ENCODE measurements at regions not wholly inside any gene's neighbourhood (a gene's known extent, or its start where the extent isn't known, plus 50 kb on each side); places are given as distances from the start of the nearest gene placed in this dataset.

DNA sequence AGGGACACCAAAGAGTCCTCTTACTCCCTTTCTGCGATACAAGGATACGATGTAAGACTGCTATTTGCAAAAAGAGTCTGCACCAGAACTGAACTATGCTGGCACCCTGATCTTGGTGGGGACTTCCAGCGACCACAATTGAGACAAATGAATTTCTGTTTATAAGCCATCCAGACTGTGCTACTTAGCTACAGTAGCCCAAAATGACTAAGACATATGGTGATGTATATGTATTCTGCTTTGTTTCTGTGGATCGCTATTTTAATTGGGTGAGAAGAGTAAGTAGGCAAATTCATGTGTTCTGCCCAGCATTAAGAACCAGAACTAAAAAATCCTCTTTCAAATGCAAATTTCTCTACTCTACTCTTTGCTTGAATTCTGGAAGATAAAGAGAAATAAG, 720.9 kb downstream of the DIPK2A start:
- Histone ChIP-seq H3K27ac (ENCODE audit: low read depth, low read length, poor library complexity, severe bottlenecking) (no peak overlapping the region), H3K4me3 (ENCODE audit: low read depth, low read length, poor library complexity, severe bottlenecking) (no peak overlapping the region), H3K9ac (ENCODE audit: low read length) (no peak overlapping the region), H2AFZ (ENCODE audit: low read length) (no peak overlapping the region), H4K20me1 (ENCODE audit: insufficient read depth, low read length) (no peaks in the 10 kb centered on the region), H3F3A (ENCODE audit: insufficient read depth, low read length) (no peaks in the 10 kb centered on the region), H3K9me2 (ENCODE audit: low read depth, low read length) (no peaks in the 10 kb centered on the region), H3K36me3 (ENCODE audit: insufficient read depth, low read length) (no peaks in the 10 kb centered on the region), H3K79me2 (ENCODE audit: insufficient read depth, low read length) (no peaks in the 10 kb centered on the region), H3K9me3 (ENCODE audit: low read length) (no peaks in the 10 kb centered on the region), H3K27me3 (ENCODE audit: insufficient read depth, low read length) (no peaks in the 10 kb centered on the region), H3K4me1 (ENCODE audit: insufficient read depth, low read length, severe bottlenecking) (no peaks in the 10 kb centered on the region), H3K4me2 (ENCODE audit: low read length) (no peak overlapping the region)
- TF ChIP-seq EZH2 (IDR thresholded peaks at IDR 0.05; ENCODE audit: borderline replicate concordance, low read length), result no peak
- TF ChIP-seq, protein P1, sequence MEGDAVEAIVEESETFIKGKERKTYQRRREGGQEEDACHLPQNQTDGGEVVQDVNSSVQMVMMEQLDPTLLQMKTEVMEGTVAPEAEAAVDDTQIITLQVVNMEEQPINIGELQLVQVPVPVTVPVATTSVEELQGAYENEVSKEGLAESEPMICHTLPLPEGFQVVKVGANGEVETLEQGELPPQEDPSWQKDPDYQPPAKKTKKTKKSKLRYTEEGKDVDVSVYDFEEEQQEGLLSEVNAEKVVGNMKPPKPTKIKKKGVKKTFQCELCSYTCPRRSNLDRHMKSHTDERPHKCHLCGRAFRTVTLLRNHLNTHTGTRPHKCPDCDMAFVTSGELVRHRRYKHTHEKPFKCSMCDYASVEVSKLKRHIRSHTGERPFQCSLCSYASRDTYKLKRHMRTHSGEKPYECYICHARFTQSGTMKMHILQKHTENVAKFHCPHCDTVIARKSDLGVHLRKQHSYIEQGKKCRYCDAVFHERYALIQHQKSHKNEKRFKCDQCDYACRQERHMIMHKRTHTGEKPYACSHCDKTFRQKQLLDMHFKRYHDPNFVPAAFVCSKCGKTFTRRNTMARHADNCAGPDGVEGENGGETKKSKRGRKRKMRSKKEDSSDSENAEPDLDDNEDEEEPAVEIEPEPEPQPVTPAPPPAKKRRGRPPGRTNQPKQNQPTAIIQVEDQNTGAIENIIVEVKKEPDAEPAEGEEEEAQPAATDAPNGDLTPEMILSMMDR (IDR thresholded peaks at IDR 0.05; ENCODE audit: low read length), result no peak

GRCh38 chr3:144708437-144708836, 736.8 kb downstream of the DIPK2A start:
- H3K79me2 ChIP-seq (ENCODE audit: insufficient read depth, low read length), result no peaks in the 10 kb centered on the region
- no peak overlapping the region for H3K4me3 ChIP-seq (ENCODE audit: low read depth, low read length, poor library complexity, severe bottlenecking)
- no peaks in the 10 kb centered on the region for H3K36me3 ChIP-seq (ENCODE audit: insufficient read depth, low read length)
- H3K4me1 ChIP-seq (ENCODE audit: insufficient read depth, low read length, severe bottlenecking), result no peaks in the 10 kb centered on the region
- no peaks in the 10 kb centered on the region for H3K9me2 ChIP-seq (ENCODE audit: low read depth, low read length)
- H2AFZ ChIP-seq (ENCODE audit: low read length), result no peak overlapping the region
- TF ChIP-seq, protein P1 (IDR thresholded peaks at IDR 0.05; ENCODE audit: low read length), result no peak
- no peak for TF ChIP-seq EZH2 (IDR thresholded peaks at IDR 0.05; ENCODE audit: borderline replicate concordance, low read length)
- H3K4me2 ChIP-seq (ENCODE audit: low read length), result no peak overlapping the region
- H3F3A ChIP-seq (ENCODE audit: insufficient read depth, low read length), result no peaks in the 10 kb centered on the region
- H3K9ac ChIP-seq (ENCODE audit: low read length), result no peak overlapping the region
- H3K27ac ChIP-seq (ENCODE audit: low read depth, low read length, poor library complexity, severe bottlenecking), result no peak overlapping the region
- no peaks in the 10 kb centered on the region for H3K27me3 ChIP-seq (ENCODE audit: insufficient read depth, low read length)
- no peaks in the 10 kb centered on the region for H3K9me3 ChIP-seq (ENCODE audit: low read length)
- no peaks in the 10 kb centered on the region for H4K20me1 ChIP-seq (ENCODE audit: insufficient read depth, low read length)

GRCh38 chr3:144737281-144737680, 765.7 kb downstream of the DIPK2A start:
- Histone ChIP-seq H3K27me3 (ENCODE audit: insufficient read depth, low read length) (no peaks in the 10 kb centered on the region), H4K20me1 (ENCODE audit: insufficient read depth, low read length) (no peaks in the 10 kb centered on the region), H3K36me3 (ENCODE audit: insufficient read depth, low read length) (no peaks in the 10 kb centered on the region), H3K9me3 (ENCODE audit: low read length) (no peaks in the 10 kb centered on the region), H3K27ac (ENCODE audit: low read depth, low read length, poor library complexity, severe bottlenecking) (no peak overlapping the region), H3K4me2 (ENCODE audit: low read length) (no peak overlapping the region), H3K79me2 (ENCODE audit: insufficient read depth, low read length) (no peaks in the 10 kb centered on the region), H3K4me3 (ENCODE audit: low read depth, low read length, poor library complexity, severe bottlenecking) (no peak overlapping the region), H3K9ac (ENCODE audit: low read length) (no peak overlapping the region), H3K9me2 (ENCODE audit: low read depth, low read length) (no peaks in the 10 kb centered on the region), H2AFZ (ENCODE audit: low read length) (no peak overlapping the region), H3F3A (ENCODE audit: insufficient read depth, low read length) (no peaks in the 10 kb centered on the region), H3K4me1 (ENCODE audit: insufficient read depth, low read length, severe bottlenecking) (no peaks in the 10 kb centered on the region)
- TF ChIP-seq, protein P1 (IDR thresholded peaks at IDR 0.05; ENCODE audit: low read length), result no peak
- no peak for TF ChIP-seq EZH2 (IDR thresholded peaks at IDR 0.05; ENCODE audit: borderline replicate concordance, low read length)
